ENCODE measurements at regions not wholly inside any gene's neighbourhood (a gene's known extent, or its start where the extent isn't known, plus 50 kb on each side); places are given as distances from the start of the nearest gene placed in this dataset.

DNA sequence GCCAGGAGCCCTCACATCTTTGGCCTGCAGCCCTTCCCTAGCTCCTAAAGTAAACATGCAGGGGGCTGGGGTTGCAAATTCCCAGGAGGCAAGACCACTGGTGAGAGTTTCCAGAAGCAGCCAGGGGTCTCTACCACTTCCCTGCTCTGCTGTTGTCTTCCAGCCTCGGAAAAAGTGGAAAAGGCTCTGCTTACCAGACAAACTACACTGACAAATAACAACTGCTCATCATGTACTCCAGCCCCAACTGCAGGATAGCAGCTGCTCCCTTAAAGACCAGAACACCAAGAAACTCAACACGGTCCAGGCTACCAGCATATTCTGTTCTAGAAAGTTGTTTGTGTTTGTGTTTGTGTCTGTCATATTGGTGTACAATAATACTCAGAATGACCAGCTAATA lies 187.5 kb upstream of the MARCKS start:
- TF ChIP-seq, protein P1, sequence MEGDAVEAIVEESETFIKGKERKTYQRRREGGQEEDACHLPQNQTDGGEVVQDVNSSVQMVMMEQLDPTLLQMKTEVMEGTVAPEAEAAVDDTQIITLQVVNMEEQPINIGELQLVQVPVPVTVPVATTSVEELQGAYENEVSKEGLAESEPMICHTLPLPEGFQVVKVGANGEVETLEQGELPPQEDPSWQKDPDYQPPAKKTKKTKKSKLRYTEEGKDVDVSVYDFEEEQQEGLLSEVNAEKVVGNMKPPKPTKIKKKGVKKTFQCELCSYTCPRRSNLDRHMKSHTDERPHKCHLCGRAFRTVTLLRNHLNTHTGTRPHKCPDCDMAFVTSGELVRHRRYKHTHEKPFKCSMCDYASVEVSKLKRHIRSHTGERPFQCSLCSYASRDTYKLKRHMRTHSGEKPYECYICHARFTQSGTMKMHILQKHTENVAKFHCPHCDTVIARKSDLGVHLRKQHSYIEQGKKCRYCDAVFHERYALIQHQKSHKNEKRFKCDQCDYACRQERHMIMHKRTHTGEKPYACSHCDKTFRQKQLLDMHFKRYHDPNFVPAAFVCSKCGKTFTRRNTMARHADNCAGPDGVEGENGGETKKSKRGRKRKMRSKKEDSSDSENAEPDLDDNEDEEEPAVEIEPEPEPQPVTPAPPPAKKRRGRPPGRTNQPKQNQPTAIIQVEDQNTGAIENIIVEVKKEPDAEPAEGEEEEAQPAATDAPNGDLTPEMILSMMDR (IDR thresholded peaks at IDR 0.05; ENCODE audit: extremely low read depth in 1 of 2, insufficient read depth in 1 of 2, low read depth in 1 of 2, low read length in 2 of 2): no peak
- TF ChIP-seq, protein P2, sequence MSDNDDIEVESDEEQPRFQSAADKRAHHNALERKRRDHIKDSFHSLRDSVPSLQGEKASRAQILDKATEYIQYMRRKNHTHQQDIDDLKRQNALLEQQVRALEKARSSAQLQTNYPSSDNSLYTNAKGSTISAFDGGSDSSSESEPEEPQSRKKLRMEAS (IDR thresholded peaks at IDR 0.05; ENCODE audit: insufficient read depth, insufficient read length): no peak
- TF ChIP-seq EZH2 (IDR thresholded peaks at IDR 0.05; ENCODE audit: borderline replicate concordance, low read depth, low read length, severe bottlenecking): no peak
- TF ChIP-seq POLR2A (IDR thresholded peaks at IDR 0.05; ENCODE audit: low read depth, low read length): no peak
- TF ChIP-seq JUN (IDR thresholded peaks at IDR 0.05; ENCODE audit: borderline replicate concordance, insufficient read depth, insufficient read length, low read depth): no peak
- no peak for TF ChIP-seq POLR2AphosphoS5 (IDR thresholded peaks at IDR 0.05; ENCODE audit: insufficient read depth, low read depth, low read length)
- TF ChIP-seq GATA2 (IDR thresholded peaks at IDR 0.05; ENCODE audit: insufficient read depth, insufficient read length, low read depth, low read length): no peak
- no peak for TF ChIP-seq MYC (IDR thresholded peaks at IDR 0.05; ENCODE audit: low read depth, low read length)

Data from endothelial cell of umbilical vein (primary cell).